Middle frontal gyrus (tissue), 1 donor: ENCODE measurements at regions not wholly inside any gene's neighbourhood (a gene's known extent, or its start where the extent isn't known, plus 50 kb on each side); places are given as distances from the start of the nearest gene placed in this dataset.

ENCODE experiments used
- DNase-seq: peaks from one replicate; pipeline ENCODE4 v3.0.0-alpha.2; 2015; ENCODE audit warnings: low spot score; ENCODE audit errors: extremely low spot score

- no peak for DNase-seq
Measured at GRCh38 chr14:48900565-48900964, 685.6 kb downstream of the RPS29 start.

GRCh38 chr14:48890333-48890732 lies 695.8 kb downstream of the RPS29 start:
- no peak for DNase-seq

GRCh38 chr14:48876806-48877340 lies 709.3 kb downstream of the RPS29 start:
- no peak for DNase-seq

- DNase-seq: no peak
Measured at GRCh38 chr14:48874711-48875110, 711.5 kb downstream of the RPS29 start.

- DNase-seq: no peak
Measured at GRCh38 chr14:48857366-48857765, 728.8 kb downstream of the RPS29 start.

GRCh38 chr14:48853159-48853558 lies 733.0 kb downstream of the RPS29 start:
- no peak for DNase-seq

- no peak for DNase-seq
Measured at GRCh38 chr14:48849741-48850322, 736.3 kb downstream of the RPS29 start.

GRCh38 chr14:48842785-48843184 lies 743.4 kb downstream of the RPS29 start:
- no peak for DNase-seq

- no peak for DNase-seq
Measured at GRCh38 chr14:48826058-48826457, 760.1 kb downstream of the RPS29 start.

GRCh38 chr14:48814562-48814961 lies 771.6 kb downstream of the RPS29 start:
- no peak for DNase-seq

- DNase-seq: no peak
Measured at GRCh38 chr14:48805315-48805714, 780.9 kb downstream of the RPS29 start.

- no peak for DNase-seq
Measured at GRCh38 chr14:48792376-48793024, 793.7 kb downstream of the RPS29 start.

- DNase-seq: no peak
Measured at GRCh38 chr14:48788771-48789170, 797.4 kb downstream of the RPS29 start.

GRCh38 chr14:48786498-48786897 lies 799.7 kb downstream of the RPS29 start:
- DNase-seq: no peak

GRCh38 chr14:48771717-48772116 lies 814.5 kb downstream of the RPS29 start:
- no peak for DNase-seq

- no peak for DNase-seq
Measured at GRCh38 chr14:48751293-48751692, 834.9 kb downstream of the RPS29 start.

- DNase-seq: no peak
Measured at GRCh38 chr14:48748151-48748675, 838.0 kb downstream of the RPS29 start.

- DNase-seq: no peak
Measured at GRCh38 chr14:48747561-48748089, 838.6 kb downstream of the RPS29 start.

- DNase-seq: no peak
Measured at GRCh38 chr14:48744202-48744601, 842.0 kb downstream of the RPS29 start.

GRCh38 chr14:48738186-48738925 lies 847.8 kb downstream of the RPS29 start:
- DNase-seq: no peak

GRCh38 chr14:48735607-48736006 lies 850.6 kb downstream of the RPS29 start:
- DNase-seq: no peak

GRCh38 chr14:48731260-48731659 lies 854.9 kb downstream of the RPS29 start:
- DNase-seq: no peak
